H1 (cell line): ENCODE measurements at regions not wholly inside any gene's neighbourhood (a gene's known extent, or its start where the extent isn't known, plus 50 kb on each side); places are given as distances from the start of the nearest gene placed in this dataset.

Source experiments
- CTCF ChIA-PET: fragments of 300-600 bp; sonication (Branson Sonifier 250); formaldehyde crosslinking; loops from one replicate; lab custom pipeline; 2021; ENCODE audit not compliant: partially characterized antibody; lab: Charles Lee
- POLR2A ChIA-PET: fragments of 300-600 bp; sonication (Branson Sonifier 250); formaldehyde crosslinking; loops from one replicate; lab custom pipeline; 2021; ENCODE audit warnings: inconsistent platforms; ENCODE audit not compliant: partially characterized antibody; lab: Charles Lee
- DNase-seq, 2 experiments: peaks; one replicate each; pipeline versions ENCODE4 v3.0.0 to v3.0.0-alpha.2; 2010 to 2022; ENCODE audit warnings: low spot score in 2 of 2, low read depth in 1 of 2, mixed read lengths in 1 of 2
- FAIRE-seq: peaks from 2 replicates; lab custom pipeline; 2011; peaks lifted over from hg19 to GRCh38; lab: Jason Lieb, UNC
- H2AFZ ChIP-seq: 2 replicates; pipeline ENCODE4 v1.8.1; 2012; ENCODE audit warnings: low read length, inconsistent platforms
- H2AK5ac ChIP-seq: 2 replicates; pipeline ENCODE4 v1.6.1; 2013; ENCODE audit warnings: low read depth, low read length
- H2BK120ac ChIP-seq: replicated peaks from 2 replicates; pipeline ENCODE3; 2013; ENCODE audit warnings: low read depth, low read length, inconsistent platforms
- H2BK12ac ChIP-seq: 2 replicates; pipeline ENCODE4 v1.6.1; 2013; ENCODE audit warnings: low read depth, low read length
- H2BK15ac ChIP-seq: 2 replicates; pipeline ENCODE4 v1.6.1; 2013; ENCODE audit warnings: low read length
- H2BK20ac ChIP-seq: 2 replicates; pipeline ENCODE4 v1.6.1; 2013; ENCODE audit warnings: low read length
- H2BK5ac ChIP-seq: 2 replicates; pipeline ENCODE4 v1.6.1; 2013; ENCODE audit warnings: low read depth, low read length
- H3K14ac ChIP-seq: 2 replicates; pipeline ENCODE4 v1.6.1; 2013; ENCODE audit warnings: inconsistent platforms; ENCODE audit not compliant: insufficient read length
- H3K18ac ChIP-seq: 2 replicates; pipeline ENCODE4 v1.6.1; 2013; ENCODE audit warnings: low read length; ENCODE audit errors: extremely low read depth
- H3K23ac ChIP-seq: 2 replicates; pipeline ENCODE4 v1.6.1; 2013; ENCODE audit warnings: inconsistent platforms; ENCODE audit not compliant: insufficient read length
- H3K23me2 ChIP-seq: 2 replicates; pipeline ENCODE4 v1.6.1; 2013; ENCODE audit warnings: low read depth, low read length
- H3K27ac ChIP-seq: 2 replicates; pipeline ENCODE4 v1.6.1; 2011; ENCODE audit warnings: low read depth, low read length, inconsistent platforms
- H3K27me3 ChIP-seq, 4 experiments: replicated peaks in 1 of 4; 1 replicate in 1 of 4; 2 replicates in 3 of 4; pipeline versions ENCODE4 v1.6.1 to v1.8.1; 2011 to 2013; ENCODE audit warnings: low read length in 3 of 4, mild to moderate bottlenecking in 3 of 4, inconsistent platforms in 2 of 4, mixed read lengths in 2 of 4, moderate library complexity in 1 of 4; ENCODE audit not compliant: control insufficient read depth in 3 of 4, insufficient read depth in 3 of 4; ENCODE audit errors: extremely low read depth in 1 of 4
- H3K36me3 ChIP-seq, 4 experiments: 2 replicates each; pipeline versions ENCODE4 v1.6.1 to v1.8.1; 2011 to 2013; ENCODE audit warnings: mild to moderate bottlenecking in 4 of 4, low read length in 3 of 4, moderate library complexity in 2 of 4, control low read depth in 1 of 4, inconsistent platforms in 1 of 4; ENCODE audit not compliant: insufficient read depth in 4 of 4, control insufficient read depth in 2 of 4
- H3K4ac ChIP-seq: replicated peaks from 2 replicates; pipeline ENCODE3; 2013; ENCODE audit warnings: low read length, low read depth, mixed read lengths, inconsistent platforms; ENCODE audit not compliant: insufficient read length
- H3K4me1 ChIP-seq, 4 experiments: replicated peaks in 1 of 4; 1 replicate in 1 of 4; 2 replicates in 3 of 4; pipeline versions ENCODE4 v1.6.1 to v1.8.1; 2011 to 2013; ENCODE audit warnings: low read length in 3 of 4, inconsistent platforms in 2 of 4, mixed read lengths in 1 of 4; ENCODE audit not compliant: insufficient read depth in 4 of 4, control insufficient read depth in 3 of 4
- H3K4me2 ChIP-seq, 2 experiments: 2 replicates each; pipeline versions ENCODE4 v1.6.1 to v1.8.1; 2011 to 2013; ENCODE audit warnings: low read depth in 2 of 2, low read length in 2 of 2, control low read depth in 1 of 2, inconsistent platforms in 1 of 2, mild to moderate bottlenecking in 1 of 2; ENCODE audit not compliant: insufficient read depth in 1 of 2
- H3K4me3 ChIP-seq, 4 experiments: fragments of 200-600, 300-600 bp in 1 of 4; sonication (generic), shearing (Covaris generic), sonication (Bioruptor Twin) in 1 of 4; 2 replicates each; pipeline versions ENCODE4 v1.5.1 to v1.8.1; 2011 to 2016; ENCODE audit warnings: low read length in 4 of 4, low read depth in 3 of 4, control low read depth in 2 of 4, inconsistent platforms in 2 of 4, mild to moderate bottlenecking in 2 of 4, mixed read lengths in 1 of 4, moderate library complexity in 1 of 4; ENCODE audit not compliant: insufficient read depth in 2 of 4; ENCODE audit errors: extremely low read depth in 1 of 4
- H3K56ac ChIP-seq: replicated peaks from 2 replicates; pipeline ENCODE3; 2013; ENCODE audit warnings: low read depth, mild to moderate bottlenecking, mixed read lengths, low read length, inconsistent platforms; ENCODE audit not compliant: insufficient read length
- H3K79me1 ChIP-seq: 2 replicates; pipeline ENCODE4 v1.6.1; 2013; ENCODE audit warnings: low read depth, low read length, control low read depth
- H3K79me2 ChIP-seq, 2 experiments: 2 replicates each; pipeline versions ENCODE4 v1.6.1 to v1.8.1; 2012 to 2013; ENCODE audit warnings: low read length in 2 of 2, mild to moderate bottlenecking in 2 of 2, inconsistent platforms in 1 of 2; ENCODE audit not compliant: insufficient read depth in 2 of 2, control insufficient read depth in 1 of 2
- H3K9ac ChIP-seq, 4 experiments: replicated peaks in 1 of 4; 1 replicate in 1 of 4; 2 replicates in 3 of 4; pipeline versions ENCODE4 v1.6.1 to v1.8.1; 2011 to 2013; ENCODE audit warnings: low read depth in 3 of 4, low read length in 3 of 4, control low read depth in 2 of 4, mild to moderate bottlenecking in 2 of 4, moderate library complexity in 2 of 4, inconsistent platforms in 1 of 4; ENCODE audit errors: extremely low read depth in 1 of 4
- H3K9me3 ChIP-seq, 2 experiments: 2 replicates each; pipeline versions ENCODE4 v1.6.1 to v1.8.1; 2012 to 2013; ENCODE audit warnings: mild to moderate bottlenecking in 2 of 2, moderate library complexity in 2 of 2, control low read depth in 1 of 2, inconsistent platforms in 1 of 2, low read depth in 1 of 2, low read length in 1 of 2, mixed read lengths in 1 of 2; ENCODE audit not compliant: insufficient read depth in 2 of 2
- H4K20me1 ChIP-seq, 2 experiments: replicated peaks in 1 of 2; 2 replicates each; pipeline versions ENCODE3 to v1.8.1; 2011 to 2013; ENCODE audit warnings: inconsistent platforms in 2 of 2, low read length in 2 of 2, mild to moderate bottlenecking in 1 of 2; ENCODE audit not compliant: insufficient read depth in 2 of 2, control insufficient read depth in 1 of 2
- H4K5ac ChIP-seq: 2 replicates; pipeline ENCODE4 v1.6.1; 2013; ENCODE audit warnings: low read length, low read depth, mixed read lengths, inconsistent platforms; ENCODE audit not compliant: insufficient read length
- H4K8ac ChIP-seq: 2 replicates; pipeline ENCODE4 v1.8.0; 2013; ENCODE audit warnings: mild to moderate bottlenecking, moderate library complexity, low read length, inconsistent platforms; ENCODE audit not compliant: insufficient read depth; ENCODE audit errors: extremely low read depth
- H4K91ac ChIP-seq: replicated peaks from 2 replicates; pipeline ENCODE3; 2013; ENCODE audit warnings: low read length, mixed read lengths, inconsistent platforms; ENCODE audit not compliant: insufficient read length
- ATF2 ChIP-seq: IDR thresholded peaks from 2 replicates; pipeline ENCODE4 v1.6.1; 2012; ENCODE audit warnings: low read length, inconsistent platforms
- CHD1 ChIP-seq: IDR thresholded peaks from 2 replicates; pipeline ENCODE4 v1.6.1; 2012; ENCODE audit warnings: low read depth, low read length, improper control_type of control experiment
- EP300 ChIP-seq, 2 experiments: IDR thresholded peaks; 1 replicate in 1 of 2; 2 replicates in 1 of 2; pipeline ENCODE4 v1.6.1; 2011 to 2012; ENCODE audit warnings: low read depth in 2 of 2, low read length in 2 of 2, mild to moderate bottlenecking in 2 of 2, borderline replicate concordance in 1 of 2, inconsistent platforms in 1 of 2, moderate library complexity in 1 of 2
- EZH2 ChIP-seq: fragments of 200-600 bp; sonication (generic); IDR thresholded peaks from 2 replicates; pipeline ENCODE4 v1.7.1; 2012; ENCODE audit warnings: low read depth, mild to moderate bottlenecking, moderate library complexity, low read length, inconsistent platforms; ENCODE audit not compliant: severe bottlenecking
- HDAC2 ChIP-seq, 2 experiments: fragments of 300-600 bp in 1 of 2; sonication (generic) in 1 of 2; IDR thresholded peaks; 2 replicates each; pipeline ENCODE4 v1.6.1; 2011 to 2012; ENCODE audit warnings: low read depth in 2 of 2, low read length in 2 of 2, mild to moderate bottlenecking in 2 of 2, moderate library complexity in 2 of 2, borderline replicate concordance in 1 of 2, inconsistent platforms in 1 of 2
- MAFK ChIP-seq: IDR thresholded peaks from 2 replicates; pipeline ENCODE4 v1.6.1; 2012; ENCODE audit warnings: low read depth, mild to moderate bottlenecking, improper control_type of control experiment, low read length
- POLR2A ChIP-seq, 2 experiments: IDR thresholded peaks; 1 replicate in 1 of 2; 2 replicates in 1 of 2; pipeline ENCODE4 v1.6.1; 2011; ENCODE audit warnings: low read depth in 2 of 2, low read length in 2 of 2, mild to moderate bottlenecking in 2 of 2; ENCODE audit errors: control extremely low read depth in 1 of 2
- YY1 ChIP-seq: IDR thresholded peaks from 2 replicates; pipeline ENCODE4 v1.6.1; 2011; ENCODE audit warnings: low read depth, mild to moderate bottlenecking, low read length
- WGBS, 2 experiments: shearing (Covaris generic) in 1 of 2; methylation state at CpG; one replicate each; pipeline versions ENCODE4 v1.1.6 to v1.1.7; 2013 to 2015; ENCODE audit warnings: low lambda C conversion rate in 2 of 2, mixed read lengths in 2 of 2, inconsistent platforms in 1 of 2, low coverage in 1 of 2, missing lambda C conversion rate in 1 of 2; ENCODE audit not compliant: insufficient replicate concordance in 2 of 2, insufficient coverage in 1 of 2, insufficient read length in 1 of 2; ENCODE audit errors: extremely low coverage in 1 of 2, missing lambda C conversion rate in 1 of 2; 5-methylcytosine and 5-hydroxymethylcytosine counted together

- no peak overlapping the region for H3K18ac ChIP-seq
- H3K79me2 ChIP-seq, result no peaks in the 10 kb centered on the region
- H3K4me1 ChIP-seq, result peaks cover 2 to 14% (median 9%) of the 10 kb centered on the region in 4 experiments
- no peak overlapping the region for H3K9ac ChIP-seq
- H2BK20ac ChIP-seq, result no peak overlapping the region
- H3K4me3 ChIP-seq, result no peak overlapping the region
- no peaks in the 10 kb centered on the region for H3K9me3 ChIP-seq
- no peaks in the 10 kb centered on the region; a peak in 1 of 8 replicates for H3K36me3 ChIP-seq
- no peak overlapping the region for H3K27ac ChIP-seq
- H2AK5ac ChIP-seq, result no peak overlapping the region
- H2BK5ac ChIP-seq, result no peak overlapping the region
- 83% methylated on average over 7 of the region's 9 CpGs; no CpG with 5 or more reads in 1 of the 2 experiments for WGBS, 2 experiments
- no peak overlapping the region for H3K56ac ChIP-seq
- no peak for FAIRE-seq
- H3K23ac ChIP-seq, result no peak overlapping the region
- no peaks in the 10 kb centered on the region for H3K79me1 ChIP-seq
- H3K4me2 ChIP-seq, result no peak overlapping the region
- H2AFZ ChIP-seq, result no peak overlapping the region
- H2BK120ac ChIP-seq, result no peak overlapping the region
- no peak for DNase-seq
- no peak overlapping the region for H3K4ac ChIP-seq
- no peaks in the 10 kb centered on the region for H4K20me1 ChIP-seq
- H2BK15ac ChIP-seq, result no peak overlapping the region
- no peaks in the 10 kb centered on the region for H3K23me2 ChIP-seq
- TF ChIP-seq EZH2 (no peak), HDAC2 (IDR thresholded peaks at IDR 0.05; ENCODE audit: borderline replicate concordance in 1 of 2, low read depth in 2 of 2, low read length in 2 of 2) (no peak), POLR2A (IDR thresholded peaks at IDR 0.05; ENCODE audit: control extremely low read depth in 1 of 2, low read depth in 2 of 2, low read length in 2 of 2) (no peak), MAFK (no peak), CHD1 (no peak), EP300 (IDR thresholded peaks at IDR 0.05; ENCODE audit: borderline replicate concordance in 1 of 2, low read depth in 2 of 2, low read length in 2 of 2) (no peak), ATF2 (no peak), YY1 (no peak)
- H4K8ac ChIP-seq, result peak overlapping the region; percentile 79; the same call in 1 of the 2 replicates
- H3K27me3 ChIP-seq, result peaks cover 0 to 18% (median 12%) of the 10 kb centered on the region in 4 experiments; a peak in 6 of 7 replicates
- no peak overlapping the region for H2BK12ac ChIP-seq
- no peak overlapping the region for H4K91ac ChIP-seq
- ChIA-PET POLR2A (no interaction called here), CTCF (interaction anchor here (0.9 to 1.4 kb wide), 3 partner anchors 14 to 24 kb away, joined by 3 to 9 read pairs (median 3); no protein-coding TSS in a partner anchor)
- no peak overlapping the region for H3K14ac ChIP-seq
- no peak overlapping the region for H4K5ac ChIP-seq
Observed at GRCh38 chr14:100669011-100669412, 57.7 kb upstream of the DLK1 start.
